Epidermal melanocyte (primary cell): ENCODE measurements at regions not wholly inside any gene's neighbourhood (a gene's known extent, or its start where the extent isn't known, plus 50 kb on each side); places are given as distances from the start of the nearest gene placed in this dataset.

Source experiments
- DNase-seq: peaks from one replicate; pipeline ENCODE4 v3.0.0; 2011; ENCODE audit warnings: low spot score; ENCODE audit not compliant: insufficient read length

- DNase-seq = no peak
These were observed 188.1 kb upstream of the XYLT1 start for GRCh38 chr16:17658881-17659280.

DNA sequence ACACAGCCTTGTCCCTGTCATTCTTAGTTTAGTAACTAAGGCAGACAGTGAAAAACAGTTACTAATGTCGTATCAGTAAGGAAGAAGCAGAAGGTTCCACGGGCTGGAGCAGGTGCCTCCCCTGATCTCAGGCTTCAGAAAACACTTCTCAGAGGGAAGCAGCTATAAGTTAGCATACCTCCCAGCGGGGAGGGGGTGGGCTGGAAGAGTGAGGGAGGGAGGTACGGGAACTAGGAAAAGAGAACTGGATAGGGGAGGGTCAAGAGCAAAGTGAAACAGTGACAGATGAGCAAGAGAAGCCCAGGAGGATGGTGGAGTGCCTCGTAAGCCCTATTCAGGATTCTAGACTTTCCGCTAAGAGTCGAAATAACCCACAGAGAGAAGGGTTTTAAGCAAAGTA is 186.3 kb upstream of the XYLT1 start:
- no peak for DNase-seq

- no peak for DNase-seq
These were observed 183.8 kb upstream of the XYLT1 start for GRCh38 chr16:17654571-17654970.

GRCh38 chr16:17654142-17654541 is 183.4 kb upstream of the XYLT1 start:
- no peak for DNase-seq

DNA sequence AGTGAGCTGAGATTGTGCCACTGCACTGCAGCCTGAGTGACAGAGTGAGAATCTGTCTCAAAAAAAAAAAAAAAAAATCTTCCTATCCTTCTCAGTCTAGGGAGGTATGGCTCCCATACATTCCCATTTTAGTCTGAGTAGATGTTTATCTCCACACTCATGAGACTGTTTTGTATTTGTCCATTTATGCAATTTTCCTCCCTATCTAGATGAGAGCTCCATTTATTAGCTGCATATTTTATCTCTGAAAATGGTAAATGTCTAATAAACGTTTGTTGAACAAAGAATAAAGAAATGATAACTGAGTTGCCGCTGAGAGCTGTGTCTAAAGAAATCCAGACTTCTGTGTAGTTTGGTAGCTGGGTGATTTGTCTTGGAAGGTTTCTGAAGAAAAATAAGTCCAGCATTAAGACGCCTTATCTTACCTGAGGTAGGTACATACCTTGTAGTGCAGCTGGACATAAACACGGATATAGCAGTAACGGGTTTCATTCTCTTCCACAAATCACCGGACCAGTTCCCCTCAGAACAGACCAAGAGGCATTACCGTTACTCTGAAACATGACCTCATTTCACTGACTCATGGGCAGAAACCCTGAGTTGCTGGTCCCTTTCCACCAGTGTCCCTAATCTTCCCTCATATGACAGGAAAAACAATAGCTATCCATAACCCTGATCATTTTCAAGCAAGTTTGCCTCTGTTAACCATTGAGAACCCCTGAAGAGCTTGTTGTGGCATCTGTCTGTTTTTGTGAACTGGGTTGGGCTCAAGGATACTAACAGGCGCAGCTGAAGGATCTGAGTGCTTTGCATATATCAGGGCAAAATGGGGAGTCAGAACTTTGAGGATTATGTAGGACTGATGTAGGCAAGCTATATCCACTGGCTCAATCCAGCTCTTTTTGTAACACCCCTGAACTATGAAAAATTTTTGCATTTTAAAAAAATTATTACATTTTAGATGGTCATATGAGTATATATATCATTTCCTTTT is 177.4 kb upstream of the XYLT1 start:
- DNase-seq = no peak

GRCh38 chr16:17643935-17644334 is 173.2 kb upstream of the XYLT1 start:
- no peak for DNase-seq

DNA sequence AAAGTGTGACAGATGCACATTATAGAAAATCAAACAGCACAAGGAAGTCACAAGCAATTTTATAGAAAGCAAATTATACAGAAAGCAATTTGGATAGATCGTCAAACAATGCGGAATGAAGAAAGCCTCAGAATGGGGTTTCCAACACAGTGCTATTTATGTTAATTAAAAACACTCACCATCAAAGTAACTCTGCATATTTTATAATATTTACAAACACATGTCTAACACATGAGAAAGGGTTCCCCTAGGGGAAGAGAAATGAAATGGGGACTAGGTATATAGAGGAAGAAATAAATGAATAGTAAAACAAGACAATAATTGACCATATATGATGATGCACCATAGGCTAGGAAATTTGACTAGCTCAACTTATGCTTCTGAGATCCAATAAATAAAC is 171.2 kb upstream of the XYLT1 start:
- no peak for DNase-seq

DNA sequence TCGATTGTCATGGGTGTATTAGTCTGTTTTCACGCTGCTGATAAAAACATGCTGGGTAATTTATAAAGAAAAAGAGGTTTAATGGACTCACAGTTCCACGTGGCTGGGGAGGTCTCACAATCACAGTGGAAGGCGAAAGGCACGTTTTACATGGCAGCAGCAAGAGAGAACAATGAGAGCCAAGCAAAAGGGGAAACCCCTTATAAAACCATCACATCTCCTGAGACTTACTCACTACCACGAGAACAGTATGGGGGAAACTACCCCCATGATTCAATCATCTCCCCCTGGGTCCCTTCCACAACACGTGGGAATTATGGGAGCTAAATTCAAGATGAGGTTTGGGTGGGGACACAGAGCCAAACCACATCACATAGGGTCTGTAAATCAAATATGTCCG is 167.4 kb upstream of the XYLT1 start:
- no peak for DNase-seq

DNA sequence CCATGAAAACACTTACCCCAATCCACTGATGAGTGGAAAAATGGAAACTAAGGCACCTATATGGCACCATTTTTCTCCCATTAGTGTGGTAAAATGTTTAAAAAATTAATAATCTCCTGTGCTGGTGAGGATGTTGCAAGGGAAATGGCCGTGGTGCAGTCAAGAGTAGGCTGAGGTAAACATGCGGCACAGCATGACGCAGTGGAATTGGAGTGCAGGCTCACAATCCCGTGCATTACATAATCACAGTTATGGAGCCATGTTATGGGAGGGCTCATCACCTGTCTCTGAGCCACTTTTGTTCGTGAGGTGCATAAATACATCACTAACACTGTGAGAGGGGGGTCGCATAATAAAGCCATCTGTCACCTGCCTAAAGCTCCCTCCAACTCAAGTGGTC is 164.4 kb upstream of the XYLT1 start:
- DNase-seq = no peak

GRCh38 chr16:17633181-17633951 is 162.6 kb upstream of the XYLT1 start:
- no peak for DNase-seq

GRCh38 chr16:17632667-17633066 is 161.9 kb upstream of the XYLT1 start:
- DNase-seq = no peak

GRCh38 chr16:17629936-17630335 is 159.2 kb upstream of the XYLT1 start:
- DNase-seq = no peak

- no peak for DNase-seq
These were observed 158.2 kb upstream of the XYLT1 start for GRCh38 chr16:17628983-17629382.

DNA sequence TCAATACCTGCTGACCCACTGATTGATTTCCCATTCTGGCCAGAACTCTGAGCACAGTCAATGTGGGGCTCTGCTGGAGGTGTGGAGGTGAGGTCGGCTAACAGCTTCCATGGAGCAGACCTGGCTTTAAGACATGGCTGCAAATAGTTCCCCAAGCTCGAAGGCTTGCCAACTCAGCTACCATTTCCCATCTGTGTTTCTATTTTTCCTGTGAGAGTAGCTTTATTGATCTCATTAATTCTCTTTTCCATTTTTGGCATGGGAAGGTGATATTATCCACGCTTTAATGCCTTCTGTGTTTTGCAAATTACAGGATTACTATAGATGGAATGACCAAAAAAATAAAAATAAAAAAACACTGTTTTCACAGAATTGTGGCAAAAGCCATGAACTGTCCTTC is 151.6 kb upstream of the XYLT1 start:
- DNase-seq = no peak

DNA sequence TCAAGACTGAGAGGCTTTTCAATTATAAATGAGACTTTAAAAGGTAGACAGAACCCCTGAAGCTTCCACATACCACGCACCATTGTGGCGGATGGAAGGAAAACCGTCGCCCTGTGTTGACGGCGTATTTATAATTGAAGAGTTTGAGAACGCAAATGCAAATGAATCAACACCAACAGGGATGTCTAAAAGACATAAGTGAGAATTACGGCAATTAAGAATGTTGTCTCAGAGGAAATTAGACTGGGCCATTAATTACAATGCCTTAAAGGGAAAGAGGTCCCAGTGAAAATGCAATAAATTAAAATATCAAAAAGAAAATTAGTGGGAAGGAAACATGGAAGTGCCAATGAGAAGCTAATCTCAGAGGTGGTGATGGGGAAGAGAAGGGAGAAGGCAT is 148.5 kb upstream of the XYLT1 start:
- DNase-seq = no peak

GRCh38 chr16:17617021-17617552 is 146.3 kb upstream of the XYLT1 start:
- DNase-seq = no peak

DNA sequence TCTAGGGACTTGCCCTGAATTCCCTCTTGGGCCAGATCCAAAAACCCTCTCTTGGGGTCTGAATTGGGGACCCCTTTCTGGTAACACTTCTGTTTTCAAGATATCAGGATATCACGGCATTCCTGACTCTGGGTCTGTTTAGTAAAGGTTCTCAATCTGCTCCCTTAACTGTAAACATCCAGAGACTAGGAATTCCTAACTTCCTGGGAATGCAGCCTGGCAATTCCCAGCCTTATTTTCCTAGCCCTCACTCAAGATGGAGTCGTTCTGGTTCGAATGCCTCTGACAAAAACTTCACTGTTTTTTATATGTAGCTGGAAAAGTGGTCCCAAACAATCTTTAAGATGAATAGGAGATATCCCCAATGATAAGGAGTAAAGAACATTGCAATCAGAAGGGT is 141.6 kb upstream of the XYLT1 start:
- no peak for DNase-seq

DNA sequence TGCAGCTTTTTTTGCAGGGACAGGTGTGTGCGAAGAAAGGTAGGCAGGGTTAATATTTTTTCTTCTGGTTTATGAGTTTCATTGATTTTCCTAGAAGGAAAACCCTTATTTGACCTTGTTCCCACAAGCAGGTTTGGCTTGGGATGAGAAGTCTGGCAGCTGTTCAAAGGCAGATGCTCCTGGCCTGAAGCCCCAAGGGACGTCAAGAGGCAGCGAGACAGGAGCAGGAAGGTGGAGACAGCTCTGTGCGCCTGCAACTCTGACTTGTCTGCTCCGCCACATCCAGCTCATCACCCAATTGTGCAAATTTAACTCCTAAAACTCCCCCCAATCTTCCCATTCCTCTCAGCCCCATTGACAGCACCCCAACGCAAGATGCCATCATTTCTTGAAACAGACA is 136.8 kb upstream of the XYLT1 start:
- DNase-seq = no peak

- DNase-seq = no peak
These were observed 136.3 kb upstream of the XYLT1 start for GRCh38 chr16:17607075-17607509.

DNA sequence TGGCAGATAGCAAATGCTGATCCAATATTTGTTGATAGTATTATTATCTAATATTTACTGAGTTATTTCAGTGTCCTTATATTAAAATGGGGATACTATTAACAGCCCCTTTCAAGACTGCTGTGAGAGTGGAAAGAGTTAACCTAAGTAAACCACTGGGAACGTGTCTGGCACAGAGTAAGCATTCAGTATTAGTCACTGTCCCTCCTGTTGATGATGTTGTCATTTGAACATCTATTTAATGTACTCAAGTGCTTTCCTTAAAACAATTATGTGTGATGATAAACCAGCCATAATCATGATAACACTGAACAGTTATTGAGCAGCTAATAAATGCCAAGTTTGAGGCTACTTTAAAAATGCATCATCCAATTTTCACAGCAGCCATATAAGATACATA is 135.7 kb upstream of the XYLT1 start:
- no peak for DNase-seq

- DNase-seq = no peak
These were observed 135.0 kb upstream of the XYLT1 start for GRCh38 chr16:17605784-17606183.

DNA sequence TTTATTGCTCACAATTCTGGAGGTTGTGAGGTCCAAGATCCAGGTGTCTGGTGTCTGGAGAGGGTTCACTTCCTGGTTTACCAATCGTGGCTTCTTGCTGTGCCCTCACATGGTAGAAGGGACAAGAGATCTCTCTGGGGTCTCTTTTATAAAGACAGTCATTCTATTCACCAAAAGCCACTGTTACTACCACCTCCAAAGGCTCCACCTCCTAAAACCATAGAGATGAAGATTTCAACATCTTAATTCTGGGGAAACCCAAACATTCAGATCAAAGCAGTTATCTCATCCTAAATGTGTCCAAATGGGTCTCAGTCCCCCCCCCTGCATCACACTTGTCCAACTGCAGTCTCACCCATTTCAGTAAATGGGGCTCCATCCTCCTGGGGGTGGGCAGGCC is 132.9 kb upstream of the XYLT1 start:
- no peak for DNase-seq
